ENCODE measurements at regions not wholly inside any gene's neighbourhood (a gene's known extent, or its start where the extent isn't known, plus 50 kb on each side); places are given as distances from the start of the nearest gene placed in this dataset.

DNA sequence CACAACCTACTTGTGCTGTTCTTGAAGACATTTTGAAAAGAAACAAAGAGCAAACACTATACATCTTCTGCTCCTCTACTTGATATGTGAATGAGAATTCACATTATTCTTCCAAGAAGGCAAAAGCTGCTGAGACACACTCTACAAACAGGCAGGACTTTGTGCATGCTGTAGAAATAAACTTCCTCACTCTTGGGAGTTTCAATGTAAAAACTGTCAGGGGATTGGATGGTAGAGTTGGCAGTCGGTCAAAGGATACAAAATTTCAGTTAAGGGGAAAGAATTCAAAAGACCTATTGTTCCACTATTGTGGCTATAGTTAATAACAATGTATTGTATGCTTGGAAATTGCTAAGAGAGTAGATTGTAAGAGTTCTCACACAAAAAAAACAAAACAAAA, 196.3 kb downstream of the MC4R start:
- no peaks in the 10 kb centered on the region for H3K27me3 Mint-ChIP-seq (ENCODE audit: low read depth)
- TF ChIP-seq, protein P1, sequence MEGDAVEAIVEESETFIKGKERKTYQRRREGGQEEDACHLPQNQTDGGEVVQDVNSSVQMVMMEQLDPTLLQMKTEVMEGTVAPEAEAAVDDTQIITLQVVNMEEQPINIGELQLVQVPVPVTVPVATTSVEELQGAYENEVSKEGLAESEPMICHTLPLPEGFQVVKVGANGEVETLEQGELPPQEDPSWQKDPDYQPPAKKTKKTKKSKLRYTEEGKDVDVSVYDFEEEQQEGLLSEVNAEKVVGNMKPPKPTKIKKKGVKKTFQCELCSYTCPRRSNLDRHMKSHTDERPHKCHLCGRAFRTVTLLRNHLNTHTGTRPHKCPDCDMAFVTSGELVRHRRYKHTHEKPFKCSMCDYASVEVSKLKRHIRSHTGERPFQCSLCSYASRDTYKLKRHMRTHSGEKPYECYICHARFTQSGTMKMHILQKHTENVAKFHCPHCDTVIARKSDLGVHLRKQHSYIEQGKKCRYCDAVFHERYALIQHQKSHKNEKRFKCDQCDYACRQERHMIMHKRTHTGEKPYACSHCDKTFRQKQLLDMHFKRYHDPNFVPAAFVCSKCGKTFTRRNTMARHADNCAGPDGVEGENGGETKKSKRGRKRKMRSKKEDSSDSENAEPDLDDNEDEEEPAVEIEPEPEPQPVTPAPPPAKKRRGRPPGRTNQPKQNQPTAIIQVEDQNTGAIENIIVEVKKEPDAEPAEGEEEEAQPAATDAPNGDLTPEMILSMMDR (IDR thresholded peaks at IDR 0.05; ENCODE audit: unreplicated experiment), result no peak
- H3K36me3 Mint-ChIP-seq, result no peaks in the 10 kb centered on the region
- H3K4me1 Mint-ChIP-seq, result no peaks in the 10 kb centered on the region
- no peak overlapping the region for H3K4me3 Mint-ChIP-seq
- no peaks in the 10 kb centered on the region for H3K9me3 Mint-ChIP-seq
- H3K27ac Mint-ChIP-seq, result no peak overlapping the region
- DNase-seq (ENCODE audit: low spot score in 2 of 2, unreplicated experiment in 2 of 2), result no peak

- TF ChIP-seq, protein P1 (IDR thresholded peaks at IDR 0.05; ENCODE audit: unreplicated experiment), result no peak
Observed at GRCh38 chr18:60174832-60175231, 197.7 kb downstream of the MC4R start.

DNA sequence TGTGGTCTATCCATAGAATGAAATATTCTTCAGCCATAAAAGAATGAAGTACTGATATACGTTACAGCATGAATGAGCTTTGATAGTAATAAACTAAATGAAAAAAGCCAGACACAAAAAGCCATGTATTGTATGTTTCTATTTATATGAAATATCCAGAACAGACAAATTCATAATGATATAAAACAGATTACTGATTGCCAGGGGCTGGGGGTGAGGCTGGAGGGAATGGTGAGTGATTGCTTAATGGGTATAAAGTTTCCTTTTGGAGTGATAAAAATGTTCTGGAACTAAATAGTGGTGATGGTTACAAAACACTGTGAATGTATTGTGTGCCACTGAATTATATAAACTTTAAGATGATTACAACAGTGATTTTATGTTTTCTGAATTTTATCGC, 200.5 kb downstream of the MC4R start:
- Mint-ChIP-seq H3K27me3 (ENCODE audit: low read depth) (no peaks in the 10 kb centered on the region), H3K9me3 (no peaks in the 10 kb centered on the region), H3K4me3 (no peak overlapping the region), H3K4me1 (no peaks in the 10 kb centered on the region), H3K27ac (no peak overlapping the region), H3K36me3 (no peaks in the 10 kb centered on the region)
- DNase-seq (ENCODE audit: low spot score in 2 of 2, unreplicated experiment in 2 of 2), result no peak
- TF ChIP-seq, protein P1 (IDR thresholded peaks at IDR 0.05; ENCODE audit: unreplicated experiment), result no peak

More at GRCh38 chr18:60174832-60175231, 197.7 kb downstream of the MC4R start:
- no peaks in the 10 kb centered on the region for H3K9me3 Mint-ChIP-seq
- no peak overlapping the region for H3K27ac Mint-ChIP-seq
- H3K27me3 Mint-ChIP-seq (ENCODE audit: low read depth), result no peaks in the 10 kb centered on the region
- H3K36me3 Mint-ChIP-seq, result no peaks in the 10 kb centered on the region
- no peak overlapping the region for H3K4me3 Mint-ChIP-seq
- DNase-seq (ENCODE audit: low spot score in 2 of 2, unreplicated experiment in 2 of 2), result no peak
- no peaks in the 10 kb centered on the region for H3K4me1 Mint-ChIP-seq

DNA sequence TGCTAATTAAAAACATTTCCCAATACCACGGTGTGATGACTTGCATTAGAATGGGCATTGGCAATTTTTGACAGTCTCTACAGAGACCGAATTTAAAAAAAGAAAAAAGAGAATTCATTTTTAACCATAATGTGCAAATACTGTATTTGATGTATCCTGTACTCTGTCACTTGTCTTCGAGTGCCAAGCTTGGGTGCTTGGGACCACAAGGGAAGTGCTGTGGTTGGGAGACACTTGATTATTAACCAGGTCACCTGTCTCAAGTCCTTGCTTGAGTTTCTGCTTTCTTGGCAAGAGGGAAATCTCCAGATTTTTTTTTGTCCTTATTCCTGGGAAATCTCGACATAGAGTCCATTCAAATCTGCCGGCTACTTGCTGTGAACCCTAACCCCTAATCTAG, 209.0 kb downstream of the MC4R start:
- no peak overlapping the region for H3K27ac Mint-ChIP-seq
- peaks cover 8% of the 10 kb centered on the region for H3K27me3 Mint-ChIP-seq (ENCODE audit: low read depth)
- DNase-seq (ENCODE audit: low spot score in 2 of 2, unreplicated experiment in 2 of 2), result no peak
- H3K4me1 Mint-ChIP-seq, result no peaks in the 10 kb centered on the region
- peaks cover 8% of the 10 kb centered on the region for H3K9me3 Mint-ChIP-seq
- TF ChIP-seq, protein P1 (IDR thresholded peaks at IDR 0.05; ENCODE audit: unreplicated experiment), result no peak
- H3K4me3 Mint-ChIP-seq, result no peak overlapping the region
- H3K36me3 Mint-ChIP-seq, result no peaks in the 10 kb centered on the region

- Mint-ChIP-seq H3K27me3 (ENCODE audit: low read depth) (peaks cover 8% of the 10 kb centered on the region), H3K27ac (no peak overlapping the region)
Observed at GRCh38 chr18:60162388-60162787, 210.2 kb downstream of the MC4R start.

More at GRCh38 chr18:60162388-60162787, 210.2 kb downstream of the MC4R start:
- H3K4me1 Mint-ChIP-seq, result no peaks in the 10 kb centered on the region
- H3K9me3 Mint-ChIP-seq, result peaks cover 8% of the 10 kb centered on the region
- TF ChIP-seq, protein P1 (IDR thresholded peaks at IDR 0.05; ENCODE audit: unreplicated experiment), result no peak
- DNase-seq (ENCODE audit: low spot score in 2 of 2, unreplicated experiment in 2 of 2), result no peak
- H3K36me3 Mint-ChIP-seq, result no peaks in the 10 kb centered on the region
- H3K4me3 Mint-ChIP-seq, result no peak overlapping the region

Measured in mesothelial cell of epicardium (in vitro differentiated cells).